Thymus (tissue), 11 donors: ENCODE measurements at regions not wholly inside any gene's neighbourhood (a gene's known extent, or its start where the extent isn't known, plus 50 kb on each side); places are given as distances from the start of the nearest gene placed in this dataset.

Source experiments
- DNase-seq, 9 donors: peaks; one replicate each; pipeline ENCODE4 v3.0.0-alpha.2; 2013; ENCODE audit warnings: low spot score in 9 of 9, low read depth in 6 of 9, missing footprints in 1 of 9
- H3K27ac ChIP-seq, 2 donors: one replicate each; pipeline ENCODE4 v1.5.1; 2013; ENCODE audit warnings: control low read depth in 1 of 2, low read depth in 1 of 2, low read length in 1 of 2, mild to moderate bottlenecking in 1 of 2, moderate library complexity in 1 of 2
- H3K27me3 ChIP-seq, 2 donors: one replicate each; pipeline ENCODE4 v1.5.1; 2013; ENCODE audit warnings: low read length in 1 of 2; ENCODE audit not compliant: control insufficient read depth in 2 of 2, insufficient read depth in 1 of 2
- H3K36me3 ChIP-seq, 2 donors: one replicate each; pipeline ENCODE4 v1.5.1; 2013; ENCODE audit warnings: low read length in 1 of 2, mild to moderate bottlenecking in 1 of 2, moderate library complexity in 1 of 2; ENCODE audit not compliant: control insufficient read depth in 2 of 2, insufficient read depth in 2 of 2
- H3K4me1 ChIP-seq, 2 donors: one replicate each; pipeline ENCODE4 v1.5.1; 2013; ENCODE audit warnings: low read length in 2 of 2; ENCODE audit not compliant: control insufficient read depth in 2 of 2, insufficient read depth in 2 of 2
- H3K4me3 ChIP-seq, 2 donors: one replicate each; pipeline ENCODE4 v1.5.1; 2013; ENCODE audit warnings: low read length in 2 of 2, control low read depth in 1 of 2, mild to moderate bottlenecking in 1 of 2
- H3K9me3 ChIP-seq, 2 donors: one replicate each; pipeline ENCODE4 v1.5.1; 2013; ENCODE audit warnings: low read length in 1 of 2, mild to moderate bottlenecking in 1 of 2; ENCODE audit not compliant: control insufficient read depth in 2 of 2, insufficient read depth in 1 of 2
- WGBS: extraction: QIAGEN DNeasy Blood & Tissue Kit; methylation state at CpG from one replicate; pipeline ENCODE4 v1.1.7; 2013; 5-methylcytosine and 5-hydroxymethylcytosine counted together
- donor health status: healthy.

DNA sequence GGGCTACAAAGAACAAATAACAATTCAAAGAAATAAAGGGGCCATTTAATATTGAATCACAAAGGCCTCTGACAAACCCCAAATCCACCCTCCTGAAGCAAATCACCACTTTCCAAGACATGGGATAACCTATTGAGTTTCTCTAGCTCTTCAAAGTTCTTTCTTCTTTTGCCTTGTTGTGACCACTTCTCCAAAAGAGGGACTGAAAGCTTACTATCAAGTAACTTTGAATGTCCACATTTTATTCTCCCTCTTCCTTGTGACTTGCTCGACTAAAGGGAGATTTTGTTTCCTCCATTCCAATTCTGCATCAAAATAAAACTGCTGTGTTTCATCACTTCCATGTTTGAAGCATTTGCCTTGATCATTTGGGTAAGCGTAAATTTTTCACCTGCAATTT is 166.6 kb upstream of the SLC7A11 start:
- Histone ChIP-seq H3K4me1 (peaks cover 0 to 4% of the 10 kb centered on the region in 2 donors), H3K27ac (no peak overlapping the region), H3K27me3 (no peaks in the 10 kb centered on the region), H3K4me3 (no peak overlapping the region), H3K36me3 (no peaks in the 10 kb centered on the region), H3K9me3 (no peaks in the 10 kb centered on the region)
- DNase-seq, result no peak
- 71% methylated on average over 2 of the region's 2 CpGs for WGBS

DNA sequence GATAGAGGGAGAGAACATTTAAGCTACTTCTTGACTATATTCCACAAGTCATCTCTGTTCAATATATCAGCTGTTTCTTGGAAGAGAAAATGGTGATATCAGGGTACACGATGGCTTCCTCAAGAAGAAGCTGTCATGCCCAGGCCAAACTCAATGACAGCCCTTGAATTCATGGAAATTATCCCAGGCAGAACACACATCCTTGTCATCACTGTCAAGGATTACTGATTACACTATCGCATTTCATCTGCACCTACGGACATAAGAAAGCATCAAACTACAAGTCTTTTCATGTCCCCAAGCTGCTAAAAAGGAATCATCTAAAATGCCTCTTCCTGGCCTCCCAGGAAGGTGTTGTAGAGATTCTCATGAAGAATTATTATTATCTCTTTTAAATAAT is 165.2 kb upstream of the SLC7A11 start:
- Histone ChIP-seq H3K36me3 (no peaks in the 10 kb centered on the region), H3K27ac (peak overlapping the region in 1 of 2 donors; percentile 50), H3K27me3 (no peaks in the 10 kb centered on the region), H3K9me3 (no peaks in the 10 kb centered on the region), H3K4me1 (peaks cover 0 to 4% of the 10 kb centered on the region in 2 donors), H3K4me3 (no peak overlapping the region)
- 84% methylated on average over 3 of the region's 3 CpGs for WGBS
- no peak for DNase-seq

DNA sequence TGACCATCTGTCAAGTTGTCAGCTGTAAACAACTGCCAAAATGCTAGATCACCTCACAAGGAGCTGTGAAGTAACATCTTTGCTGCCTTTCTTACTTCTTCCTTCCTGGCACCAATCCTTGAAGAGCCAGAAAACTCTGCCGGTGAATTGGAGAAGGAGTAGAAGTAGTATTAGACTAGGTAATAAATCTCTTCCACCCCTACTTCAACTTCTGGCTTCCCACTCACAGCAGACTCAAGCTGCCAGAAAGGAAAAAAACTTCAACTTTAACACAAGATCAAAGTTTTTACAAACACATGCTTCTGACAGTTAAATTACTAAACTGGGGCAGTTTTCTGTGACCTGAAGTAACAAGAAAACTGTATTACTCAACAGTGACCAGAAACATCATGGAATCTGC is 164.7 kb upstream of the SLC7A11 start:
- WGBS, result 12% methylated on average over 1 of the region's 1 CpG
- Histone ChIP-seq H3K27ac (peak overlapping the region; percentile 1 to 50), H3K4me1 (peaks cover 0 to 4% of the 10 kb centered on the region in 2 donors), H3K9me3 (no peaks in the 10 kb centered on the region), H3K4me3 (no peak overlapping the region), H3K27me3 (no peaks in the 10 kb centered on the region), H3K36me3 (no peaks in the 10 kb centered on the region)
- peak in 1 of 9 donors; percentile 8 for DNase-seq

- 12% methylated on average over 1 of the region's 1 CpG for WGBS
- Histone ChIP-seq H3K36me3 (no peaks in the 10 kb centered on the region), H3K27ac (no peak overlapping the region), H3K27me3 (no peaks in the 10 kb centered on the region), H3K4me1 (peaks cover 0 to 4% of the 10 kb centered on the region in 2 donors), H3K4me3 (no peak overlapping the region), H3K9me3 (no peaks in the 10 kb centered on the region)
- peak in 1 of 9 donors; percentile 13 for DNase-seq
Measured at GRCh38 chr4:138405934-138406567, 163.9 kb upstream of the SLC7A11 start.

DNA sequence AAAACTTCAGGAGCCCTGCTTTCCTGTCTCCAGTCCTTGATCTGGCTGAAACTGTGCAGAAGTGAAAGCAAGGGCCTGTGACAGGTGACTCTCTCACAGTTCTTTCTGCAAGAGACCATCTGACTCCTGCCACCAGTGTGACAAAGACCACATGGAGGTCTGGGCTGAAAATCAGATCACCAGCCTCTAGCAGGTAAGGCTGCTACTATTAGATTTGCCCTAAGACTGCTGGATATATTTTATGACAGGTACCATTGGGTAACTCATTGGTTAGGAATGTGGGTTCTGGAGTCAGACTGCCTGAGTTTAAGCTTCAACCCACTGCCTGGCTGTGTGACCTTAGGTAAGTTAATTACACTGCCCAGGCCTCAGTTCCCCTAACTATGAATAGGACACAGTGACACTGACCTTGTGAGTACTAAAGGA is 163.3 kb upstream of the SLC7A11 start:
- H3K36me3 ChIP-seq, result no peaks in the 10 kb centered on the region
- no peaks in the 10 kb centered on the region for H3K9me3 ChIP-seq
- H3K4me3 ChIP-seq, result no peak overlapping the region
- no peak overlapping the region for H3K27ac ChIP-seq
- H3K27me3 ChIP-seq, result no peaks in the 10 kb centered on the region
- peaks cover 0 to 4% of the 10 kb centered on the region in 2 donors for H3K4me1 ChIP-seq
- DNase-seq, result no peak

- 99% methylated on average over 1 of the region's 1 CpG for WGBS
- Histone ChIP-seq H3K9me3 (no peaks in the 10 kb centered on the region), H3K4me3 (no peak overlapping the region), H3K27ac (no peak overlapping the region), H3K27me3 (no peaks in the 10 kb centered on the region), H3K36me3 (no peaks in the 10 kb centered on the region), H3K4me1 (peaks cover 0 to 4% of the 10 kb centered on the region in 2 donors)
- no peak for DNase-seq
Measured at GRCh38 chr4:138404801-138405200, 162.7 kb upstream of the SLC7A11 start.

DNA sequence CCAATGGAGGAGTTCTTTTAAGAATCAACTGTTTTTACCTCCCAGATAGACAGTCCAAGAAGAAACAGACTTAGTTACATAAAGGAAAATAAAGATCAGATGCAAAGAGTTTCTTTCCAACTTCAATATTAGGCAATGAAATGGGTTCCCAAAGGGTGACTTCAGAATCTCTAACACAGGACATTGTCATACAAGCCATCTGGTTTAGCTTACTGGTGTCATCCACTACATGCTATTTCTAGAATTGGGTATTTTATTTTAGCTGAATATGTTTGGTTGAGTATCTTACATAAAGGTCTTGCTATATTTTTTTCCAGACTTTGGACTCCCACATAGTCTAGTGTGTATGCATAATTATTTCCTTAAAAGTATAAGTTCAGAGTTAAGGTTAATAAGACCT is 162.1 kb upstream of the SLC7A11 start:
- H3K36me3 ChIP-seq, result no peaks in the 10 kb centered on the region

DNA sequence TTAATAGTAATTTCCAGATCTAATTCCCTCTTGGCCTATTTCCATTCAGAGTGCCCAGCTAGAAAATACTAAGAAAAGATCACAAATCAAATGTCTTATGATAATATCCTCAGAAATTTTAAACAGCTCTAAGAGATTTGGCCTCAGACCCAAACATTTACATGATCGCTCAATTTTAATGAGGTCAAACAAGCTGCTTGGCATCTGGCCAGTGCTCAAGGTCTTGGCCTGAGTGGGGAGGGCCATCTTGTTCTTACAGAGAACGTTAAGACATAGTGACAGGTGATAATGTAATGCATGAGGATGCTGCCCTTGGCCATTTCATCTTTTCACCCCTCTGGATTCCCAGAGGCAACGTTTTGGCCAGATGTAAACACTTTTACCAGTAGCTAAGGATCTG is 159.2 kb upstream of the SLC7A11 start:
- Histone ChIP-seq H3K4me3 (no peak overlapping the region), H3K9me3 (no peaks in the 10 kb centered on the region), H3K27ac (no peak overlapping the region), H3K4me1 (no peaks in the 10 kb centered on the region), H3K27me3 (no peaks in the 10 kb centered on the region), H3K36me3 (no peaks in the 10 kb centered on the region)
- WGBS, result 81% methylated on average over 3 of the region's 3 CpGs
- DNase-seq, result no peak

More for the DNA sequence above, 162.1 kb upstream of the SLC7A11 start:
- Histone ChIP-seq H3K4me1 (peaks cover 0 to 4% of the 10 kb centered on the region in 2 donors), H3K4me3 (no peak overlapping the region), H3K27me3 (no peaks in the 10 kb centered on the region), H3K27ac (no peak overlapping the region), H3K9me3 (no peaks in the 10 kb centered on the region)
- DNase-seq, result no peak

DNA sequence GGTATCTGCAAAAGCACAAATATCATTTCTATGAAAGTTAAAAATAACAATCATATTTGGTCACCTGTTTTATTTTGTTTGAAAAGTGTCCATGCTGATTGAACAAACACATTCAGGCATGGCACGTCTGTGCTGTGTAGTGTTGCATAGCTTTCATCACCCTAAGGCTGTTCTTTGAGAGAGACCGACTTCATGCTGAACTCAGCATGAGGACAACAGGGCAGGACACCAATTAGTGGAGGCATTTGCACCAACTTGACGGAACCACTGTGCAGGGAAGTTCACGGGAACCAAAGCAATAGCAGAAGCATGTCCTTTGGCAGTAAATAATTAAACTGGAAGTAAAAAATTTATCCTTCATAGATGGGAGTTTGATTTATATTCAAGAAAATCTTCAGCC is 158.4 kb upstream of the SLC7A11 start:
- DNase-seq, result no peak
- Histone ChIP-seq H3K27ac (no peak overlapping the region), H3K36me3 (no peaks in the 10 kb centered on the region), H3K4me3 (no peak overlapping the region), H3K27me3 (no peaks in the 10 kb centered on the region), H3K9me3 (no peaks in the 10 kb centered on the region), H3K4me1 (no peaks in the 10 kb centered on the region)
- WGBS, result 95% methylated on average over 4 of the region's 4 CpGs

DNA sequence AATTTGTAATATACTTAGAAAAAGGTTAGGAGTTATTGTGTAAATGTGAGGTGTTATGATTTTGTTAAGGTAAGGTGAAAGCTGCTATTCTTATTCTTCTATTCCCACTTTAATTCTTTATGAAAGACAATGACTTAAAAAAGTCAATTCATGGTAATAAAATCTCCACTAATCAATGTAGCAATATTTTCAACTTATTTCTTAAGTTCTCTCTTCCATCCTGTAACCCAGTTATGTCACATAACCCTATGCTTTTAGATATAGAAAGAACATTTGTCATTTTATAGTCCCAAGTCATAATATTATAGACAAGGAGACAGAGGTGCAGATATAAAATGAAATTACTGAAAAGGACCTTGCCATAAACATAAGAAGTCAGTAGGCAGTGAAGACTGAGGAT is 157.9 kb upstream of the SLC7A11 start:
- no peaks in the 10 kb centered on the region for H3K4me1 ChIP-seq
- no peaks in the 10 kb centered on the region for H3K9me3 ChIP-seq

More for the DNA sequence above, 157.9 kb upstream of the SLC7A11 start:
- Histone ChIP-seq H3K36me3 (no peaks in the 10 kb centered on the region), H3K4me3 (no peak overlapping the region), H3K27ac (no peak overlapping the region), H3K27me3 (no peaks in the 10 kb centered on the region)
- no peak for DNase-seq
